ENCODE measurements at regions not wholly inside any gene's neighbourhood (a gene's known extent, or its start where the extent isn't known, plus 50 kb on each side); places are given as distances from the start of the nearest gene placed in this dataset.

DNA sequence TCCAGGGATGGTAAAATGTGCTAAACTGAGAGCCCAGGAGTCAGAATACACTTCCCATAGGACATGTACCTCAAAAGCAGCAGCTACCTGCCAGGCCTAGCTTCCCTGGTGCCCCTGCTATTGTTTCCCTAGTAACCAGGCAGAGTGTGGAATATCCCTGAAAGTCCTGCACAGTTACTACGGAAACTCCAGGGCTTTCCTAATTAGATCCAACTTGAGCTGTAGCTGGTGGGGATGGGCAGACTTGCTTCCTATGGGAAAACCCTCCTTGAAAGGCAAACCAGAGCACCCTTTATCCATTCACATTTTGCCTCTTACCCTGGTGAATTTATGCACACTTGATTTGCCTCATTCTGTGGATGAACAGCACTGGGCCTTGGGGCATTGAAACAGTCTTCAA is 559.9 kb upstream of the PBX1 start:
- TF ChIP-seq TARDBP (IDR thresholded peaks at IDR 0.05; ENCODE audit: borderline replicate concordance) (no peak), KAT2A (conservative IDR thresholded peaks at IDR 0.05; ENCODE audit: control insufficient read depth, low read depth, low read length) (no peak), FOXM1 (IDR thresholded peaks at IDR 0.05; ENCODE audit: low read depth, low read length) (no peak), EZH2 (IDR thresholded peaks at IDR 0.05; ENCODE audit: borderline replicate concordance, control insufficient read depth, low read depth, low read length) (no peak), EGR1 (IDR thresholded peaks at IDR 0.05; ENCODE audit: borderline replicate concordance in 1 of 2, low read depth in 2 of 2, low read length in 2 of 2) (no peak), POLR2AphosphoS5 (IDR thresholded peaks at IDR 0.05; ENCODE audit: low read length) (no peak), TCF7 (IDR thresholded peaks at IDR 0.05; ENCODE audit: borderline replicate concordance) (no peak), STAT3 (IDR thresholded peaks at IDR 0.05; ENCODE audit: low read depth, low read length) (no peak), HDAC6 (IDR thresholded peaks at IDR 0.05; ENCODE audit: unreplicated experiment) (no peak), FOS (IDR thresholded peaks at IDR 0.05; ENCODE audit: borderline replicate concordance, extremely low read depth, insufficient read length) (no peak)
- TF ChIP-seq, protein P1, sequence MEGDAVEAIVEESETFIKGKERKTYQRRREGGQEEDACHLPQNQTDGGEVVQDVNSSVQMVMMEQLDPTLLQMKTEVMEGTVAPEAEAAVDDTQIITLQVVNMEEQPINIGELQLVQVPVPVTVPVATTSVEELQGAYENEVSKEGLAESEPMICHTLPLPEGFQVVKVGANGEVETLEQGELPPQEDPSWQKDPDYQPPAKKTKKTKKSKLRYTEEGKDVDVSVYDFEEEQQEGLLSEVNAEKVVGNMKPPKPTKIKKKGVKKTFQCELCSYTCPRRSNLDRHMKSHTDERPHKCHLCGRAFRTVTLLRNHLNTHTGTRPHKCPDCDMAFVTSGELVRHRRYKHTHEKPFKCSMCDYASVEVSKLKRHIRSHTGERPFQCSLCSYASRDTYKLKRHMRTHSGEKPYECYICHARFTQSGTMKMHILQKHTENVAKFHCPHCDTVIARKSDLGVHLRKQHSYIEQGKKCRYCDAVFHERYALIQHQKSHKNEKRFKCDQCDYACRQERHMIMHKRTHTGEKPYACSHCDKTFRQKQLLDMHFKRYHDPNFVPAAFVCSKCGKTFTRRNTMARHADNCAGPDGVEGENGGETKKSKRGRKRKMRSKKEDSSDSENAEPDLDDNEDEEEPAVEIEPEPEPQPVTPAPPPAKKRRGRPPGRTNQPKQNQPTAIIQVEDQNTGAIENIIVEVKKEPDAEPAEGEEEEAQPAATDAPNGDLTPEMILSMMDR (IDR thresholded peaks at IDR 0.05 in 2 of 3, conservative IDR thresholded peaks at IDR 0.05 in 1 of 3; ENCODE audit: control insufficient read depth in 2 of 3, extremely low read depth in 1 of 3, insufficient read depth in 1 of 3, low read depth in 3 of 3, low read length in 3 of 3) = no peak
